ENCODE measurements at regions not wholly inside any gene's neighbourhood (a gene's known extent, or its start where the extent isn't known, plus 50 kb on each side); places are given as distances from the start of the nearest gene placed in this dataset.

DNA sequence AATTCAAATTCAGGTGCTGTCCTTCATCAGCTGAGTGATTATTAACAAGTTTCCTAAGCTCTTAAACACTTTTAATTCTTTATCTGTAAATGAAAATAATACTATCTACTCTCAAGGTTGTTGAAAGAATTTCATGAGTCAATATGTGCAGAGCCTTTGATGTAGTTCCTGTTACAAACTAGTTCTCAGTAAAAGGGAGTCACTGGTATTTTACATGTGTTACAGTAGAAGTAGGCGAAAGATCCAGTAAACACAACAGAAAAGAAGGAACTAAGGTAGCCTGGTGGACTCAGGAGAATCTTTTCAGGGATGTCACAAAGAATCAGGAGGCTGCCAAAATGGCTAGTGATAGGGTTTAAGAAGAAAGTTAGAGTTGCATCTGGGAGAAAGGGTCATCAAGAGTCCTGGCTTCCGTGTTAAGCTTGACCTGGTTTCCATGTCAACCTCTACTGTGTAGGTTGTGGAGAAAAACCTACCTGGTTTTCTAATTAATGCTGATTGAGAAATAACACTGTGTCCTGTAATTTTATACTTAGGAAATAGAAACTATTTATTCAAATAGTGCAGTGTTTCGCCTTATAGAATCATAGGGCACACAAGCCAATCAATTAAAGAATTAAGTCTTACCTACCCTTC is 58.3 kb upstream of the TRIB2 start:
- Histone ChIP-seq H3K9ac (ENCODE audit: low read depth, low read length) (no peak overlapping the region), H3K36me3 (ENCODE audit: insufficient read depth, low read length) (no peaks in the 10 kb centered on the region), H3K4me1 (ENCODE audit: insufficient read depth, low read length) (no peaks in the 10 kb centered on the region), H3K9me3 (ENCODE audit: control insufficient read depth, insufficient read depth, low read length) (no peaks in the 10 kb centered on the region)

DNA sequence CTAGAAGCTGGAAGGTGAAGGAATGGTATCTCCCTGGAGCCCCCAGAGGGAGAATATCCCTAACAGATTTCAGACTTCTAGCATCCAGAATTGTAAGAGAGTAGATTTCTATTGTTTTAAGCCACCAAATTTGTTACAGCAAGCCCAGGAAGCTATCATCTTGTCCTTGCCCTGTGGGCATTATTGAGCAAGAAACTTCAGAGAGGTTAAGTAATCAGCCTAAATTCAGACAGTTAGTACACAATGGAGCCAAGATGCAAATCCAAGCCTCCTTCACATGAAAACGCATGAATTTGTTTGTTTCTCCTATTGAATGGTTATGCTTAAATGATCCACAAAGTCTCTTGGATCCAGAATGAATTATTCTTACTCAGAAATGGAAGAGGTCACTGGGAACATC is 55.2 kb upstream of the TRIB2 start:
- H3K4me1 ChIP-seq (ENCODE audit: insufficient read depth, low read length), result 0 out of 2 replicates have a peak, but pooled peaks cover 4% of the 10 kb centered on the region
- H3K9me3 ChIP-seq (ENCODE audit: control insufficient read depth, insufficient read depth, low read length), result peaks cover 8% of the 10 kb centered on the region; the same call in 1 of the 2 replicates
- H3K36me3 ChIP-seq (ENCODE audit: insufficient read depth, low read length), result no peaks in the 10 kb centered on the region
- H3K9ac ChIP-seq (ENCODE audit: low read depth, low read length), result no peak overlapping the region

DNA sequence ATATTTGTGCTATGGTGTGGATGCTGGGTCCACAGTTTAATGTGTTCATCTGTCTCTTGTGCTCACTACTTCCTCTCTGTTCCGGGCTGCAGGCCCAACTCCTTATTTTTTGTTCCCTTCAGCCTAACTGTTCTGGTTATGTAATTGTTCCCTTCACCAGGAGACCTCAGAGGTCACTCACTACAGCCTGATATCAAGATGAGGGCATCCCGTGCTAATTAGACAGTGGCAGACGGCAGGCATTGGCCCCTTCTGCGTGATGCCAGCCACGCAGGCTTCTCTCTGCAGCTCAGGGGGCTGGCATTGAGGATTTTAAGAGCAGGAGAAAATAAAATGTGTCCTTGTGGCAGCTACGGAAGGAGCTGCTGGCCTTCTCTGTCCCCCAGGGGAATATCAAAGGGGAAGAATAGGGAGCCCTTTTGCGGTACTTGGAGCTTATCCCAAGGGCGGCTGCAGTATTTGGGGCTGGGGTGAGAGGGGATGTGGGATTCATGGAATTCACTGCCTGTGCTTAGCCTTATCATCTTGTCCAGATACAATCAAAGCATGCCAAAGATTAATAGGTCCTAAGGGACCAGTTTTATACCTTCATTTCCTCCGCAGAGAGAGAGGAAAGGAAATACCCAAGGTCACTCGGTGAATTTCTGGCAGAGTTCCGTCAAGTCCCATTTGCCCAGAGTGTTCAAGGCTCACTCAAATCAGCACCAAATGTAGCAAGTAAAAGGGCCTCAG is 53.3 kb upstream of the TRIB2 start:
- Histone ChIP-seq H3K36me3 (ENCODE audit: insufficient read depth, low read length) (no peaks in the 10 kb centered on the region), H3K9ac (ENCODE audit: low read depth, low read length) (no peak overlapping the region), H3K9me3 (ENCODE audit: control insufficient read depth, insufficient read depth, low read length) (peaks cover 8% of the 10 kb centered on the region; the same call in 1 of the 2 replicates), H3K4me1 (ENCODE audit: insufficient read depth, low read length) (0 out of 2 replicates have a peak, but pooled peaks cover 4% of the 10 kb centered on the region)

DNA sequence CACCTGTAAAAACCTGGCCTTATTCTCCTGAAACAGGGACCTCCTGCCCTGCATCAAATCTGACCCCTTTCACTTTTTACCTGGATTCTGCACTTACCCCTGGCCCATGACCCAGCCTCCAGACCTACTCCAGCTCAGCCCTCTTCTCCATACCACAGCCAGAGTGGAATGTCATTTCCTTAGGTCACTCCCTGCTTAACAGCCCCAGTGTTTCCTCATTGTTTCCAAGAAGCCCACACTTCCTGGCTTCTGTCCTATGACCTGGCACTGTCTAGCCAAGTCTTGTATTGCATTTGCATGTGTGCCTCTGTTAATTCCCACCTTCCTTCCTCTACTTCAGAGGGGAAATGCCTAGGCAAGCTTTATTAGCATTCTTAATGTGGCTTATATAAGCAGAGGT is 51.4 kb upstream of the TRIB2 start:
- 0 out of 2 replicates have a peak, but pooled peaks cover 4% of the 10 kb centered on the region for H3K4me1 ChIP-seq (ENCODE audit: insufficient read depth, low read length)
- H3K36me3 ChIP-seq (ENCODE audit: insufficient read depth, low read length), result no peaks in the 10 kb centered on the region
- H3K9me3 ChIP-seq (ENCODE audit: control insufficient read depth, insufficient read depth, low read length), result peaks cover 8% of the 10 kb centered on the region; the same call in 1 of the 2 replicates
- H3K9ac ChIP-seq (ENCODE audit: low read depth, low read length), result no peak overlapping the region

DNA sequence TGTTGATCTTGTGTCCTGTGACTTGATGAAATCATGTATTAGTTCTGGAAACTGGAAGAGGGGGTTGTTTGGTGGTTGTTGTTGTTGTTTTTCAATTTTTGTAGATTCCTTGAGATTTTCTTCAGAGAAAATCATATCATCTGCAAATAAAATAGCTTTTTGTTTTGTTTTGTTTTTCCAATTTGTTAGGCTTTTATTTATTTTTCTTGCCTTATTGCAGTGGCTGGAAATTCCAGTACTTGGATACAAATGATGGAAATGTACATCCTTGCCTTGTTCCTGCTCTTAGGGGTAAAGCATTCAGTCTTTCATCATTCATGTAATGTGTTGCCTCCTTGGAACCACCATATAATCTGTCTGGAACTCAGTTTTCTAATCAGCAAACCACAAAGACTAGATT is 50.3 kb upstream of the TRIB2 start:
- peaks cover 8% of the 10 kb centered on the region; the same call in 1 of the 2 replicates for H3K9me3 ChIP-seq (ENCODE audit: control insufficient read depth, insufficient read depth, low read length)
- H3K36me3 ChIP-seq (ENCODE audit: insufficient read depth, low read length), result no peaks in the 10 kb centered on the region

More for the DNA sequence above, 50.3 kb upstream of the TRIB2 start:
- 0 out of 2 replicates have a peak, but pooled peaks cover 4% of the 10 kb centered on the region for H3K4me1 ChIP-seq (ENCODE audit: insufficient read depth, low read length)
- no peak overlapping the region for H3K9ac ChIP-seq (ENCODE audit: low read depth, low read length)
